ENCODE measurements at regions not wholly inside any gene's neighbourhood (a gene's known extent, or its start where the extent isn't known, plus 50 kb on each side); places are given as distances from the start of the nearest gene placed in this dataset.

DNA sequence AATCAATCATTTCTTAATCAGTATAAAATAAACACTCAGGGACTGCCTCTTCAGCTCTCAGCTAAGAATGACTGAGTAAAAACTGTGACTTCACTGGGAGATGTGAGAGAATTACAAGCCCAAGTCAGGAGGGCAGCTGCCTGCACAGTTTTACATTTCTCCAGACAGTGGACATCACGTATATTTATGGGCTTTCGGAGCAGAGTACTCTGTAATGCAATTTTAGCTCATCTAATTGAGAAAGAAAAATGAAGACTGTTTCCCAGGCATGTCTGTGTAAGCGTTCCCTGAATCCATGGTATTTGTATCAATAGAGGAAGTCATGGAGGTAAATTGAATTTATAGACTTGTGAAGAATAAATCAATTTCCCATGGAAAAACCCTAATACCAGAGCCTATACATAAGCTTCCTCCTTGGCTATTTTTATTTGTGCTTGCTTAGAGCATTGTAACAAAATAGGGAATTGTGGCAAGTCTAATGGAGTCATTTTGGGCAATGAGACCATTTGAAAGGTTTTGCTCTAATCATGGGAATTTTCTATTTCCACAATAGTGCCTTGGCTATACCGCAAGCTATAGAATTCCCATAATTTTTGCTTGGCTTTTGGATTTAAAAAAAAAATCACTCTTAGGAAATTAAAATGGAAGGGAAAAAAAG, 87.2 kb downstream of the SLC5A7 start:
- TF ChIP-seq EP300 (IDR thresholded peaks at IDR 0.05): no peak
- no peak for TF ChIP-seq POLR2AphosphoS5 (IDR thresholded peaks at IDR 0.05)
- TF ChIP-seq, protein P1, sequence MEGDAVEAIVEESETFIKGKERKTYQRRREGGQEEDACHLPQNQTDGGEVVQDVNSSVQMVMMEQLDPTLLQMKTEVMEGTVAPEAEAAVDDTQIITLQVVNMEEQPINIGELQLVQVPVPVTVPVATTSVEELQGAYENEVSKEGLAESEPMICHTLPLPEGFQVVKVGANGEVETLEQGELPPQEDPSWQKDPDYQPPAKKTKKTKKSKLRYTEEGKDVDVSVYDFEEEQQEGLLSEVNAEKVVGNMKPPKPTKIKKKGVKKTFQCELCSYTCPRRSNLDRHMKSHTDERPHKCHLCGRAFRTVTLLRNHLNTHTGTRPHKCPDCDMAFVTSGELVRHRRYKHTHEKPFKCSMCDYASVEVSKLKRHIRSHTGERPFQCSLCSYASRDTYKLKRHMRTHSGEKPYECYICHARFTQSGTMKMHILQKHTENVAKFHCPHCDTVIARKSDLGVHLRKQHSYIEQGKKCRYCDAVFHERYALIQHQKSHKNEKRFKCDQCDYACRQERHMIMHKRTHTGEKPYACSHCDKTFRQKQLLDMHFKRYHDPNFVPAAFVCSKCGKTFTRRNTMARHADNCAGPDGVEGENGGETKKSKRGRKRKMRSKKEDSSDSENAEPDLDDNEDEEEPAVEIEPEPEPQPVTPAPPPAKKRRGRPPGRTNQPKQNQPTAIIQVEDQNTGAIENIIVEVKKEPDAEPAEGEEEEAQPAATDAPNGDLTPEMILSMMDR (IDR thresholded peaks at IDR 0.05): no peak
- TF ChIP-seq POLR2A (IDR thresholded peaks at IDR 0.05; ENCODE audit: low read depth): no peak

Measured in esophagus muscularis mucosa (tissue), 4 donors.